ENCODE measurements at regions not wholly inside any gene's neighbourhood (a gene's known extent, or its start where the extent isn't known, plus 50 kb on each side); places are given as distances from the start of the nearest gene placed in this dataset.
"Not testable (repeated sequence)": the region's sequence is repeated elsewhere in the genome, so short reads cannot be mapped to it uniquely, and the experiment has no call there.

- 69 to 82% methylated on average over 6 of the region's 6 CpGs for WGBS, 2 donors
- no peak overlapping the region for H3K9ac ChIP-seq (ENCODE audit: insufficient read depth in 1 of 2, low read length in 2 of 2)
- ATAC-seq (ENCODE audit: insufficient read depth, low FRiP score), result no peak
- H3K27ac ChIP-seq (ENCODE audit: low read depth in 1 of 2, low read length in 1 of 2), result no peak overlapping the region
- no peaks in the 10 kb centered on the region for H3K4me1 ChIP-seq (ENCODE audit: control insufficient read depth in 5 of 5, insufficient read depth in 5 of 5, low read length in 5 of 5)
- no peak overlapping the region for H3K4me3 ChIP-seq
- no peaks in the 10 kb centered on the region for H3K9me3 ChIP-seq (ENCODE audit: control insufficient read depth in 4 of 4, insufficient read depth in 3 of 4, low read length in 3 of 4)
- no peak for DNase-seq
- no peaks in the 10 kb centered on the region for H3K36me3 ChIP-seq (ENCODE audit: control insufficient read depth in 4 of 4, insufficient read depth in 4 of 4, low read length in 4 of 4)
- no peak for TF ChIP-seq CTCF (IDR thresholded peaks at IDR 0.05; ENCODE audit: control extremely low read depth, extremely low read depth)
- H3K27me3 ChIP-seq (ENCODE audit: control insufficient read depth in 3 of 3, insufficient read depth in 3 of 3, low read length in 2 of 3), result no peaks in the 10 kb centered on the region
Observed at GRCh38 chr1:55519937-55520683, 304.9 kb upstream of the USP24 start.

- H3K27me3 ChIP-seq (ENCODE audit: control insufficient read depth in 3 of 3, insufficient read depth in 3 of 3, low read length in 2 of 3), result no peaks in the 10 kb centered on the region
- WGBS, 2 donors, result 63 to 89% methylated on average over 1 of the region's 1 CpG
- no peak overlapping the region for H3K9ac ChIP-seq (ENCODE audit: insufficient read depth in 1 of 2, low read length in 2 of 2)
- ATAC-seq (ENCODE audit: insufficient read depth, low FRiP score) (no peak), DNase-seq (no peak)
- no peak overlapping the region for H3K4me3 ChIP-seq
- no peaks in the 10 kb centered on the region for H3K36me3 ChIP-seq (ENCODE audit: control insufficient read depth in 4 of 4, insufficient read depth in 4 of 4, low read length in 4 of 4)
- no peak overlapping the region for H3K27ac ChIP-seq (ENCODE audit: low read depth in 1 of 2, low read length in 1 of 2)
- no peaks in the 10 kb centered on the region for H3K4me1 ChIP-seq (ENCODE audit: control insufficient read depth in 5 of 5, insufficient read depth in 5 of 5, low read length in 5 of 5)
- no peaks in the 10 kb centered on the region for H3K9me3 ChIP-seq (ENCODE audit: control insufficient read depth in 4 of 4, insufficient read depth in 3 of 4, low read length in 3 of 4)
- TF ChIP-seq CTCF (IDR thresholded peaks at IDR 0.05; ENCODE audit: control extremely low read depth, extremely low read depth), result no peak
Observed at GRCh38 chr1:55519276-55519675, 304.1 kb upstream of the USP24 start.

GRCh38 chr1:55517036-55517435, 301.9 kb upstream of the USP24 start:
- TF ChIP-seq CTCF (IDR thresholded peaks at IDR 0.05; ENCODE audit: control extremely low read depth, extremely low read depth), result no peak
- no peaks in the 10 kb centered on the region for H3K4me1 ChIP-seq (ENCODE audit: control insufficient read depth in 5 of 5, insufficient read depth in 5 of 5, low read length in 5 of 5)
- WGBS, 2 donors, result 67 to 93% methylated on average over 5 of the region's 5 CpGs
- ATAC-seq (ENCODE audit: insufficient read depth, low FRiP score), result no peak
- no peak overlapping the region for H3K4me3 ChIP-seq
- DNase-seq, result no peak
- H3K36me3 ChIP-seq (ENCODE audit: control insufficient read depth in 4 of 4, insufficient read depth in 4 of 4, low read length in 4 of 4), result no peaks in the 10 kb centered on the region
- H3K27ac ChIP-seq (ENCODE audit: low read depth in 1 of 2, low read length in 1 of 2), result no peak overlapping the region
- H3K9ac ChIP-seq (ENCODE audit: insufficient read depth in 1 of 2, low read length in 2 of 2), result no peak overlapping the region
- H3K9me3 ChIP-seq (ENCODE audit: control insufficient read depth in 4 of 4, insufficient read depth in 3 of 4, low read length in 3 of 4), result peaks cover 0 to 3% (median 0%) of the 10 kb centered on the region in 4 donors
- H3K27me3 ChIP-seq (ENCODE audit: control insufficient read depth in 3 of 3, insufficient read depth in 3 of 3, low read length in 2 of 3), result no peaks in the 10 kb centered on the region

GRCh38 chr1:55514571-55514970, 299.4 kb upstream of the USP24 start:
- H3K9me3 ChIP-seq (ENCODE audit: control insufficient read depth in 4 of 4, insufficient read depth in 3 of 4, low read length in 3 of 4); ATAC-seq (ENCODE audit: insufficient read depth, low FRiP score); H3K9ac ChIP-seq (ENCODE audit: insufficient read depth in 1 of 2, low read length in 2 of 2); H3K27ac ChIP-seq (ENCODE audit: low read depth in 1 of 2, low read length in 1 of 2); H3K4me3 ChIP-seq; H3K27me3 ChIP-seq (ENCODE audit: control insufficient read depth in 3 of 3, insufficient read depth in 3 of 3, low read length in 2 of 3); H3K4me1 ChIP-seq (ENCODE audit: control insufficient read depth in 5 of 5, insufficient read depth in 5 of 5, low read length in 5 of 5); DNase-seq; H3K36me3 ChIP-seq (ENCODE audit: control insufficient read depth in 4 of 4, insufficient read depth in 4 of 4, low read length in 4 of 4): not testable (repeated sequence)
- WGBS, 2 donors, result 71 to 72% methylated on average over 4 of the region's 4 CpGs
